Keratinocyte (primary cell): ENCODE measurements at regions not wholly inside any gene's neighbourhood (a gene's known extent, or its start where the extent isn't known, plus 50 kb on each side); places are given as distances from the start of the nearest gene placed in this dataset.

ENCODE experiments used
- CTCF ChIP-seq, 3 experiments: IDR thresholded peaks in 1 of 3; conservative IDR thresholded peaks in 1 of 3; optimal IDR thresholded peaks in 1 of 3; 2 replicates in 2 of 3; 3 replicates in 1 of 3; pipeline versions ENCODE3 to v1.5.1; 2011; ENCODE audit warnings: low read length in 3 of 3, mild to moderate bottlenecking in 3 of 3, moderate library complexity in 2 of 3, control low read depth in 1 of 3, inconsistent platforms in 1 of 3; ENCODE audit not compliant: insufficient read depth in 2 of 3; ENCODE audit errors: extremely low read depth in 1 of 3
- EZH2 ChIP-seq: IDR thresholded peaks from one replicate; pipeline ENCODE4 v1.6.1; 2012; ENCODE audit warnings: inconsistent platforms, mild to moderate bottlenecking, low read length, moderate library complexity

GRCh38 chr16:80299416-80299815 lies 241.4 kb upstream of the DYNLRB2 start:
- no peak for TF ChIP-seq EZH2
- TF ChIP-seq CTCF (optimal IDR thresholded peaks at IDR 0.05 in 1 of 3, IDR thresholded peaks at IDR 0.05 in 1 of 3, conservative IDR thresholded peaks at IDR 0.05 in 1 of 3; ENCODE audit: extremely low read depth in 1 of 3, insufficient read depth in 2 of 3, low read length in 3 of 3), result no peak
